AG10803 (cell line): ENCODE measurements at regions not wholly inside any gene's neighbourhood (a gene's known extent, or its start where the extent isn't known, plus 50 kb on each side); places are given as distances from the start of the nearest gene placed in this dataset.

Source experiments
- DNase-seq: peaks from one replicate; pipeline ENCODE4 v3.0.0; 2010; ENCODE audit warnings: low read depth
- H3K4me3 ChIP-seq: 2 replicates; pipeline ENCODE4 v1.5.1; 2011; ENCODE audit warnings: mild to moderate bottlenecking, low read length, control low read depth
- CTCF ChIP-seq: conservative IDR thresholded peaks from 2 replicates; pipeline ENCODE4 v1.5.1; 2011; ENCODE audit warnings: mild to moderate bottlenecking, low read length, control low read depth, inconsistent platforms

- DNase-seq: no peak
- H3K4me3 ChIP-seq: no peak overlapping the region
- TF ChIP-seq CTCF: no peak
Observed at GRCh38 chr18:34025191-34025801, 199.4 kb downstream of the NOL4 start.

GRCh38 chr18:34023471-34023870 is 201.2 kb downstream of the NOL4 start:
- H3K4me3 ChIP-seq: no peak overlapping the region
- no peak for DNase-seq
- TF ChIP-seq CTCF: no peak

GRCh38 chr18:34018336-34018735 is 206.4 kb downstream of the NOL4 start:
- no peak for DNase-seq
- no peak for TF ChIP-seq CTCF
- H3K4me3 ChIP-seq: no peak overlapping the region

GRCh38 chr18:34003687-34004086 is 221.0 kb downstream of the NOL4 start:
- DNase-seq: no peak
- H3K4me3 ChIP-seq: no peak overlapping the region
- no peak for TF ChIP-seq CTCF

- H3K4me3 ChIP-seq: no peak overlapping the region
- no peak for TF ChIP-seq CTCF
- DNase-seq: no peak
Observed at GRCh38 chr18:34002130-34002529, 222.6 kb downstream of the NOL4 start.

GRCh38 chr18:34001376-34001775 is 223.3 kb downstream of the NOL4 start:
- no peak for TF ChIP-seq CTCF
- DNase-seq: no peak
- no peak overlapping the region for H3K4me3 ChIP-seq

- DNase-seq: no peak
- H3K4me3 ChIP-seq: no peak overlapping the region
- TF ChIP-seq CTCF: no peak
Observed at GRCh38 chr18:33987206-33987605, 237.5 kb downstream of the NOL4 start.
